DMS153 treated with DMSO at 0.1 percent for 48 hours (cell line): ENCODE measurements at regions not wholly inside any gene's neighbourhood (a gene's known extent, or its start where the extent isn't known, plus 50 kb on each side); places are given as distances from the start of the nearest gene placed in this dataset.

Experiments used
- DNase-seq: peaks from one replicate; lab custom pipeline; 2025; ENCODE audit not compliant: unreplicated experiment; lab: John Stamatoyannopoulos, UW

GRCh38 chr1:228823200-228823599 lies 87.9 kb downstream of the RHOU start:
- DNase-seq = no peak

- DNase-seq = no peak
Measured at GRCh38 chr1:228824366-228824765, 89.1 kb downstream of the RHOU start.

GRCh38 chr1:228825041-228825440 lies 89.8 kb downstream of the RHOU start:
- no peak for DNase-seq

GRCh38 chr1:228825840-228826484 lies 90.7 kb downstream of the RHOU start:
- no peak for DNase-seq

GRCh38 chr1:228827019-228827418 lies 91.7 kb downstream of the RHOU start:
- DNase-seq = no peak

GRCh38 chr1:228828151-228828550 lies 92.9 kb downstream of the RHOU start:
- no peak for DNase-seq

GRCh38 chr1:228830185-228830953 lies 95.1 kb downstream of the RHOU start:
- no peak for DNase-seq

GRCh38 chr1:228830954-228831481 lies 95.7 kb downstream of the RHOU start:
- no peak for DNase-seq

- no peak for DNase-seq
Measured at GRCh38 chr1:228833911-228834688, 98.8 kb downstream of the RHOU start.

GRCh38 chr1:228835456-228835855 lies 100.2 kb downstream of the RHOU start:
- no peak for DNase-seq

GRCh38 chr1:228835911-228836310 lies 100.6 kb downstream of the RHOU start:
- DNase-seq = no peak

GRCh38 chr1:228836427-228836826 lies 101.1 kb downstream of the RHOU start:
- no peak for DNase-seq

GRCh38 chr1:228837032-228837431 lies 101.8 kb downstream of the RHOU start:
- no peak for DNase-seq

GRCh38 chr1:228837817-228838716 lies 102.8 kb downstream of the RHOU start:
- no peak for DNase-seq

GRCh38 chr1:228838717-228839500 lies 103.6 kb downstream of the RHOU start:
- no peak for DNase-seq

GRCh38 chr1:228839656-228840055 lies 104.4 kb downstream of the RHOU start:
- DNase-seq = no peak

GRCh38 chr1:228841632-228842031 lies 106.4 kb downstream of the RHOU start:
- no peak for DNase-seq

GRCh38 chr1:228842094-228842775 lies 107.0 kb downstream of the RHOU start:
- DNase-seq = no peak

- DNase-seq = no peak
Measured at GRCh38 chr1:228845101-228845500, 109.8 kb downstream of the RHOU start.
